CD4-positive, alpha-beta T cell treated with Interleukin-15 for 4 hours (primary cell): ENCODE measurements at regions not wholly inside any gene's neighbourhood (a gene's known extent, or its start where the extent isn't known, plus 50 kb on each side); places are given as distances from the start of the nearest gene placed in this dataset.
"Not testable (repeated sequence)": the region's sequence is repeated elsewhere in the genome, so short reads cannot be mapped to it uniquely, and the experiment has no call there.

Source experiments
- DNase-seq: peaks from one replicate; pipeline ENCODE4 v3.0.0-alpha.2; 2020; ENCODE audit warnings: low spot score

- no peak for DNase-seq
These were observed 133.4 kb downstream of the RHOU start for GRCh38 chr1:228868731-228869024.

- DNase-seq = no peak
These were observed 134.1 kb downstream of the RHOU start for GRCh38 chr1:228869312-228869824.

DNA sequence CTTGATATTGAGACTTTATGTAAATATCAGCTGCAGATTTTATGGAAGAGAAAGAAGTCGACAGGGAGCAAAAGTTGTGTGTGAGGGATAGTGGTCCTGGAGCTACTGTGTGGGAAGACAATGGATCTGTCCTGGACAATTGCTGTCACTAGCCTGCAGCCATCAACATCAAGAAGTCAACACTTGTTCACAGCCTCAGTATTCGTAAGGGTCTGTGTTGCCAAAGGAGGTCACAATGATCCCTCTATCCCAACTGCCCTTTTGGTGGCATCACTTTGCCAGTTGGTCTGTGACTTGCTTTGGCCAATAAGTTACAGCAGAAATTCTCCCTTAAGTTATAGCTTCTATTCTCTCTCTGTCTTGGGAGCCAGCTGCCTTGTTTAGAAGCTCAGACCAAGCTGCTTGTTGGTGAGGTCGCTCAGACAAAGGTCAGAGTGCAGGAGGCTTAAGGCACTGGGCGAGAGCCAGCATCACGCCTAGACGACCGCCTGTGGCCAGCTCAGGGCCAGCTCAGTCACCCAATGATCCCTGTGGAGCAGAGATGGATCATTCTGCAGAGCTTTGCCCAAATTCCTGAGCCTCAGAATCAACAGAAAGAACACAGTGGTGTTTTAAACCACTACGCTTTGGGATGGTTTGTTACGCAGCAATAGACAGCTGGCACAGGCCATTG lies 134.9 kb downstream of the RHOU start:
- no peak for DNase-seq

DNA sequence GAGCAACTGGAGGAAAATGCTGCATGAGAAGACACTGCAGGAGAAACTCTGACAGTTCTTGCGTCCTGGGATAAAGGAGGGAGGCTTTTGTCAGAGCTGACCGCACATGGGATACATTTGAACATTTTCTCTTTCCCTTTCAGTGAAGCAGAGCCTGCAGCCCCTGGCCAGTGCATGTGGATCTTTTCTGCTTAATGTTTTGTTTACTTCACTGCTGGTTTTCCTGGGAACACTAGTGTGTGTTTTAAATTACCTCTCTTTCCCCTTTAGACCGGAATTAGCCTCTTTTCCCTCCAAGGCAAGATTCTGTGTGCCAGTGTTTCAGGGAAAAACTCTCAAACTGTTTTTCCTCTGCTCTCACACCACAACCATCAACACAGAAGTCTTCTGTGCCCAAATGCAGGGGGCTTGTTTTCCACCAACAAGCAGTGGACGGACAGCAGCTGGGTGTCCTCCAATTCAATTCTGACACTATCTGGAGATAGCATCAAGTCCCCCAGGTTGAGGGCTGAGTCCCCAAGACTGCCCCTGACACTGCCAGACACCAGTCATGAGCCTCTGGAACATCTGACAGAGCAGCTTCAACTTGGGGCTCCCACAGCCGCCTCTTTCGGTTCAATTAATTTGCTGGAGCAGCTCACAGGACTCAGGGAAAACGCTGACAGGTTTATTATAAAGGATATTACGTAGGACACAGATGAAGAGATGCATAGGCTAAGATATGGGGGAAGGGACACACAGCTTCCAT lies 136.2 kb downstream of the RHOU start:
- DNase-seq = no peak

- DNase-seq = no peak
These were observed 136.8 kb downstream of the RHOU start for GRCh38 chr1:228872080-228872479.

- no peak for DNase-seq
These were observed 138.4 kb downstream of the RHOU start for GRCh38 chr1:228873709-228874108.

- no peak for DNase-seq
These were observed 140.5 kb downstream of the RHOU start for GRCh38 chr1:228875741-228876140.

DNA sequence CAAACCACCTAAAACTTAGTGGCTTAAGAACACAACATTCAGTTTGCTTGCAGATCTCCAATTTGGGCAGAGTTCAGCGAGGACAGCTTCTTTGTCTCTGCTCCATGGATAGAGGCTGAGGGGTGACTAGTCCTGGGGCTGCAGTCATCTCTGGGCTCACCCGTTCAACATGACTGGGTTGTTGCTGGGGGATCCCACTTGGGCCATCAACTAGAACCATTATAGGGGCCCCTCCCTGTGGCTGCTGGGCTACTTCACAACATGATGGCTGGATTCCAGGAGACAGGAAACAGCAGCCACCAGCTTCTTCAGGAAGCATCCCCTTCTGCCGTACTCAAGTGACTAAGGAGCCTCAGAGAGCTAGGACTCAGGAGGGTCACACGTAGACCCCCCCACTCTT lies 140.9 kb downstream of the RHOU start:
- DNase-seq = no peak

DNA sequence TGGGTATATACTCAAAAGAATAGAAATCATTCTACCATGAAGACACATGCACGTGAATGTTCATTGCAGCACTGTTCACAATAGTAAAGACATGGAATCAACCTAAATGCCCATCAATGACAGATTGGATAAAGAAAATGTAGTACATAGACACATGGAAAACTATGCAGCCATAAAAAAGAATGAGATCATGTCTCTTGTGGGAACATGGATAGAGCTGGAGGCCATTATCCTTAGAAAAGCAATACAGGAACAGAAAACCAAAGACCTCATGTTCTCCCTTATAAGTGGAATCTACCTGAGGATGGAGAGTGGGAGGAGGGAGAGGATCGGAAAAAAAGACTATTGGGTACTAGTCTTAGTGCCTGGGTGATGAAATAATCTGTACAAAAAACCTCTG lies 143.9 kb downstream of the RHOU start:
- DNase-seq = no peak

GRCh38 chr1:228882041-228882770 lies 146.9 kb downstream of the RHOU start:
- no peak for DNase-seq

GRCh38 chr1:228882771-228883450 lies 147.6 kb downstream of the RHOU start:
- no peak for DNase-seq

- DNase-seq = no peak
These were observed 148.3 kb downstream of the RHOU start for GRCh38 chr1:228883535-228883934.

DNA sequence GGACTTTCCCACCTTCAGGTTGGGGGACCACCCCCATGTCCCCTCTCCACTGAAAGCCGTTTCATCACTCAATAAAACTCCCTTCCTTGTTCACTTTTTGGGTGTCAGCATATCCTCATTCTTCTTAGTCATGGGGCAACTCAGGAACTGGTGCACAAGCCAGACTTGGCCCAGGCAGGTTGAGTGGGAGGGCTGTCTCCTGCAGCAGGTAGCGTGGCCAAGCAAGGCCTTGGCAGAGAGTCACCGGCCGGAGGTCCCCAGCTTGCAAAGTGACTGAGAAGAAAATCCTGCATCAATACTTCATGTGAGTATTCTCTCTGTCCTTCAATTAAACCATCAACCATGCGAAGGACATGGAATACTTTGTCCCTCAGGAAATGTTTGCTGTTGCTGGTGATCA lies 148.9 kb downstream of the RHOU start:
- DNase-seq = no peak

DNA sequence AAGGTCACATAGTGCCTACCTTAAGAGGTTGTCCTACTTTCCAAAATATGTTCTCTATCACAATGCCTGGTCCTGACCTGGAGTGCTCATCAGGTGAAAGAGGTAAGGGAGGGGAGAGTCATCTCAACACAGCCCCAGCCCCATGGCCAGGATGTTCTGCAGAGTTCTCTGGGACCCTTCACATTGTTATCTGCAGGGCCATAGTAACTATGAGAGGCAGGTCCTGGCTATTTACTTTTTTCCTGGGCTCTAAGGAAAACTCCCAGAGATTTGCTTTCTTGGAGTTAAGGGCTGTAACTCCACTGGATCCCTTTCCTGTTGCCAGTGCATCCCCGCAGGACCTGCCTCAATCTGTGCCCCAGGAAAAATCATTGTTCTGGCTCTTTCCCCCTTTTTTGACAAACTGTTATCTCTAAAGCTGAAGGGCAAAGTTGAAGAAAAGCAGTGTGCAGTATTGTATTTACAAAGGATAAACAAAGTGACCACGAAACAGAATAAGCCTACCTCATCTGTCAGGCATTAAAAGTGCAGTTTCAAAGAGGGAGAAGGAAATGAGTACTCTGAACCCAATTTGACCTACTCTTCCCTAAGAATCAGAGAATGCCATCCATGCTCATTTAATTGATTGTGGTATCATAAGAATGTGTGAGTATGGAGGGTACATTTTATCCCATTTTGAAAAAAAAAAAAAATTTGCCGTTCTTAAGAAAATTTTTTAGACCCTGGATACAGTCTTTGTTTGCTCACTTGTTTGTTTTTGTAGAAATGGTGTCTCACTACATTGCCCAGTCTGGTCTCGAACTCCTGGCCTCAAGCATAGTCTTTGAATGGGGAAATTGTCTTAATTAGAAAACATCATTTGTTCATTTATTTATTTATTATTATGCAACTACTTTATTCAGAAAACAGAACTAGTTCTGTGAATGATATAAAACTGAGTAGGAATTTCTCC lies 149.6 kb downstream of the RHOU start:
- no peak for DNase-seq

DNA sequence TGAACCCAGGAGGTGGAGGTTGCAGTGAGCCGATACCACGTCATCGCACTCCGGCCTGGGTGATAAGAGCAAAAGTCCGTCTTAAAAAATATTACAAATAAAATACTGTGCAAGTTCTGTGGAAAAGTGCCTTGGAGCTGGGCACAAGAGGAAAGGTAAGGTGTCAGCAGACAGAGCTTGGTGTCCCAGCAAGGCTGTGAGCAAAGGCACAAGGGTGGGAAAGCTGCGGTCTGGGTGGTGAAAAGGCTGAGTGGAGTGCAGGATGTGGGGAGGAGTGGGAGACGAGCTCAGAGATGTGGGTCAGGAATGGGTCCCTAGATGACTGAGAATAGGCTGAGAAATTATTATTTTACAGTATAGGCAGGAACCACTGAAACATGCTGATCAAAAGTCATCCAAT lies 150.6 kb downstream of the RHOU start:
- DNase-seq = no peak

- no peak for DNase-seq
These were observed 151.8 kb downstream of the RHOU start for GRCh38 chr1:228887101-228887500.

GRCh38 chr1:228887960-228888359 lies 152.7 kb downstream of the RHOU start:
- no peak for DNase-seq

- DNase-seq = no peak
These were observed 154.0 kb downstream of the RHOU start for GRCh38 chr1:228889289-228889688.

- no peak for DNase-seq
These were observed 156.2 kb downstream of the RHOU start for GRCh38 chr1:228891272-228892034.

DNA sequence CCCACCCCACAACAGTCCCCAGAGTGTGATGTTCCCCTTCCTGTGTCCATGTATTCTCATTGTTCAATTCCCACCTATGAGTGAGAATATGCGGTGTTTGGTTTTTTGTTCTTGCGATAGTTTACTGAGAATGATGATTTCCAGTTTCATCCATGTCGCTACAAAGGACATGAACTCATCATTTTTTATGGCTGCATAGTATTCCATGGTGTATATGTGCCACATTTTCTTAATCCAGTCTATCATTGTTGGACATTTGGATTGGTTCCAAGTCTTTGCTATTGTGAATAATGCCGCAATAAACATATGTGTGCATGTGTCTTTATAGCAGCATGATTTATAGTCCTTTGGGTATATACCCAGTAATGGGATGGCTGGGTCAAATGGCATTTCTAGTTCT lies 156.9 kb downstream of the RHOU start:
- DNase-seq = not testable (repeated sequence)
